ENCODE measurements at regions not wholly inside any gene's neighbourhood (a gene's known extent, or its start where the extent isn't known, plus 50 kb on each side); places are given as distances from the start of the nearest gene placed in this dataset.

- peaks cover 4% of the 10 kb centered on the region for H3K9me3 ChIP-seq (ENCODE audit: control insufficient read depth, low read length)
- H3K36me3 ChIP-seq (ENCODE audit: control insufficient read depth, insufficient read depth, low read length) = no peaks in the 10 kb centered on the region
- no peak overlapping the region for H3K4me3 ChIP-seq (ENCODE audit: low read depth, low read length)
- H3K9ac ChIP-seq = no peak overlapping the region
- no peak overlapping the region for H2AFZ ChIP-seq
- no peak overlapping the region for H3K27ac ChIP-seq
- no peaks in the 10 kb centered on the region for H3K79me2 ChIP-seq
- no peaks in the 10 kb centered on the region for H3K27me3 ChIP-seq (ENCODE audit: control insufficient read depth, insufficient read depth, low read length)
- H3K4me2 ChIP-seq (ENCODE audit: low read length) = no peak overlapping the region
- no peaks in the 10 kb centered on the region for H3K4me1 ChIP-seq
- TF ChIP-seq CTCF (IDR thresholded peaks at IDR 0.05) = no peak
Measured at GRCh38 chr10:61164458-61165160, 220.6 kb upstream of the RHOBTB1 start.

DNA sequence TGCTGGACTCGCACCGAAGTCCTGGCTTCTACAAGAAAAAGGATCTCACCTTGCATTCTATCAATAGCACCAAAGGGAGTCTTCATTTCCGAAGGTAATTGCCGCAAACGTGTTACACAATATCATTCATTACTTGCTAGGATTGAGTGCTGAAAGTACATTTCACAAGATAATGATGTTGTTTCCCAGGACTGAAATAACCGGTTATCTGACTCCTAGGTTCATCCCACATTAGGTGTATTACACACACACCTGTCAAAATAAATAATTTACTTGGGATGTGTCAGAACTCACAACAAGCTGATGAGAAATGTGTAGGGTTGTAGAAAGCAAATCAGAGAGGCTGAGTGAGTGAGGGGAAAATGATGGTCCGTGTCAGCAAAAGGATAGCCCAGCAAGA lies 219.4 kb upstream of the RHOBTB1 start:
- Histone ChIP-seq H3K4me2 (ENCODE audit: low read length) (no peak overlapping the region), H3K27ac (no peak overlapping the region), H3K36me3 (ENCODE audit: control insufficient read depth, insufficient read depth, low read length) (no peaks in the 10 kb centered on the region), H3K4me1 (no peaks in the 10 kb centered on the region), H3K9ac (no peak overlapping the region), H3K9me3 (ENCODE audit: control insufficient read depth, low read length) (peaks cover 4% of the 10 kb centered on the region), H2AFZ (no peak overlapping the region), H3K79me2 (no peaks in the 10 kb centered on the region), H3K4me3 (ENCODE audit: low read depth, low read length) (no peak overlapping the region), H3K27me3 (ENCODE audit: control insufficient read depth, insufficient read depth, low read length) (no peaks in the 10 kb centered on the region)
- TF ChIP-seq CTCF (IDR thresholded peaks at IDR 0.05) = no peak

- Histone ChIP-seq H3K9me3 (ENCODE audit: control insufficient read depth, low read length) (no peaks in the 10 kb centered on the region), H3K4me2 (ENCODE audit: low read length) (no peak overlapping the region), H3K27me3 (ENCODE audit: control insufficient read depth, insufficient read depth, low read length) (no peaks in the 10 kb centered on the region), H3K27ac (no peak overlapping the region), H3K79me2 (no peaks in the 10 kb centered on the region), H3K9ac (no peak overlapping the region), H3K4me3 (ENCODE audit: low read depth, low read length) (no peak overlapping the region), H3K4me1 (no peaks in the 10 kb centered on the region), H2AFZ (no peak overlapping the region), H3K36me3 (ENCODE audit: control insufficient read depth, insufficient read depth, low read length) (no peaks in the 10 kb centered on the region)
- no peak for TF ChIP-seq CTCF (IDR thresholded peaks at IDR 0.05)
Measured at GRCh38 chr10:61160253-61160652, 216.3 kb upstream of the RHOBTB1 start.

DNA sequence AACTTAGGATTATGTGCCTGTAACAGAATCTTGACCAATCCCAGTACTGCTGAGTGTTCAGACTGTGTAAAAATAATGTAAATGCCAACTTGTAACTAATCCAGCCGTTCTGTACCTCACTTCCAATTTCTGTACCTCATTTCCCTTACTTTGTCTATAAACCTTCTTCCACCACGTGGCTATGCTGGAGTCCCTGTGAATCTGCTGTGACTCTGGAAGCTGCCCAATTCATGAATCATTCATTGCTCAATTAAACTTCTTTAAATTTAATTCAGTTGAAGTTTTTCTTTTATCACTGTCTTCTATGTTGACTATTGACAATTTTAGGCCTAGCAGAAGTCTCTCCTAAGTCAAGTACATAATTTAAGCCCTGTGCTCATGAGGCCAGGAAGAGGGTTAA lies 215.3 kb upstream of the RHOBTB1 start:
- Histone ChIP-seq H3K79me2 (no peaks in the 10 kb centered on the region), H3K4me2 (ENCODE audit: low read length) (no peak overlapping the region)

More for the DNA sequence above, 215.3 kb upstream of the RHOBTB1 start:
- H2AFZ ChIP-seq = no peak overlapping the region
- TF ChIP-seq CTCF (IDR thresholded peaks at IDR 0.05) = no peak
- H3K9ac ChIP-seq = no peak overlapping the region
- no peaks in the 10 kb centered on the region for H3K9me3 ChIP-seq (ENCODE audit: control insufficient read depth, low read length)
- no peaks in the 10 kb centered on the region for H3K36me3 ChIP-seq (ENCODE audit: control insufficient read depth, insufficient read depth, low read length)
- no peak overlapping the region for H3K27ac ChIP-seq
- no peak overlapping the region for H3K4me3 ChIP-seq (ENCODE audit: low read depth, low read length)
- H3K27me3 ChIP-seq (ENCODE audit: control insufficient read depth, insufficient read depth, low read length) = no peaks in the 10 kb centered on the region
- no peaks in the 10 kb centered on the region for H3K4me1 ChIP-seq

All from parathyroid adenoma (tissue), 2 donors.